GM12872 (cell line): ENCODE measurements at regions not wholly inside any gene's neighbourhood (a gene's known extent, or its start where the extent isn't known, plus 50 kb on each side); places are given as distances from the start of the nearest gene placed in this dataset.

Source experiments
- CTCF ChIP-seq: IDR thresholded peaks from 3 replicates; pipeline ENCODE4 v1.5.1; 2011; ENCODE audit warnings: low read depth, mild to moderate bottlenecking, low read length, moderate library complexity; ENCODE audit not compliant: insufficient read depth

- TF ChIP-seq CTCF: no peak
These were observed 419.8 kb downstream of the DMRT2 start for GRCh38 chr9:1469996-1470395.

GRCh38 chr9:1473956-1474634 lies 423.9 kb downstream of the DMRT2 start:
- no peak for TF ChIP-seq CTCF

GRCh38 chr9:1474671-1475070 lies 424.5 kb downstream of the DMRT2 start:
- no peak for TF ChIP-seq CTCF

- no peak for TF ChIP-seq CTCF
These were observed 440.4 kb downstream of the DMRT2 start for GRCh38 chr9:1490341-1491232.

- no peak for TF ChIP-seq CTCF
These were observed 442.0 kb downstream of the DMRT2 start for GRCh38 chr9:1492156-1492555.

- TF ChIP-seq CTCF: no peak
These were observed 445.3 kb downstream of the DMRT2 start for GRCh38 chr9:1495282-1496030.

- TF ChIP-seq CTCF: no peak
These were observed 455.3 kb downstream of the DMRT2 start for GRCh38 chr9:1505489-1505888.
